Right lobe of liver (tissue), 4 donors: ENCODE measurements at regions not wholly inside any gene's neighbourhood (a gene's known extent, or its start where the extent isn't known, plus 50 kb on each side); places are given as distances from the start of the nearest gene placed in this dataset.

ENCODE experiments used
- POLR2A ChIP-seq: fragments of 450-650 bp; IDR thresholded peaks from one replicate; pipeline ENCODE4 v1.6.1; 2017; ENCODE audit warnings: antibody characterized with exemption, mild to moderate bottlenecking
- TF ChIP-seq, protein P1 (sequence below), 4 donors: fragments of 200-600 bp in 3 of 4; fragments of 450-650 bp in 1 of 4; IDR thresholded peaks; one replicate each; pipeline versions ENCODE4 v1.5.1 to v1.8.0; 2016 to 2022; ENCODE audit warnings: antibody characterized with exemption in 4 of 4, mild to moderate bottlenecking in 2 of 4
- donor health status: DM: no; HTN: no; CAD: no.
- donor health status: DM: no; HTN: no; CAD: no.
- donor health status: DM: no; HTN: yes; CAD: no.

- TF ChIP-seq, protein P1, sequence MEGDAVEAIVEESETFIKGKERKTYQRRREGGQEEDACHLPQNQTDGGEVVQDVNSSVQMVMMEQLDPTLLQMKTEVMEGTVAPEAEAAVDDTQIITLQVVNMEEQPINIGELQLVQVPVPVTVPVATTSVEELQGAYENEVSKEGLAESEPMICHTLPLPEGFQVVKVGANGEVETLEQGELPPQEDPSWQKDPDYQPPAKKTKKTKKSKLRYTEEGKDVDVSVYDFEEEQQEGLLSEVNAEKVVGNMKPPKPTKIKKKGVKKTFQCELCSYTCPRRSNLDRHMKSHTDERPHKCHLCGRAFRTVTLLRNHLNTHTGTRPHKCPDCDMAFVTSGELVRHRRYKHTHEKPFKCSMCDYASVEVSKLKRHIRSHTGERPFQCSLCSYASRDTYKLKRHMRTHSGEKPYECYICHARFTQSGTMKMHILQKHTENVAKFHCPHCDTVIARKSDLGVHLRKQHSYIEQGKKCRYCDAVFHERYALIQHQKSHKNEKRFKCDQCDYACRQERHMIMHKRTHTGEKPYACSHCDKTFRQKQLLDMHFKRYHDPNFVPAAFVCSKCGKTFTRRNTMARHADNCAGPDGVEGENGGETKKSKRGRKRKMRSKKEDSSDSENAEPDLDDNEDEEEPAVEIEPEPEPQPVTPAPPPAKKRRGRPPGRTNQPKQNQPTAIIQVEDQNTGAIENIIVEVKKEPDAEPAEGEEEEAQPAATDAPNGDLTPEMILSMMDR (IDR thresholded peaks at IDR 0.05): no peak
- no peak for TF ChIP-seq POLR2A
Measured at GRCh38 chr2:121028577-121028976, 256.4 kb downstream of the TFCP2L1 start.
